22Rv1 (cell line): ENCODE measurements at regions not wholly inside any gene's neighbourhood (a gene's known extent, or its start where the extent isn't known, plus 50 kb on each side); places are given as distances from the start of the nearest gene placed in this dataset.

Experiments
- CTCF ChIP-seq: fragments of 450-650 bp; IDR thresholded peaks from 2 replicates; pipeline ENCODE4 v1.5.1; 2017; ENCODE audit warnings: mild to moderate bottlenecking
- ZFX ChIP-seq: fragments of 450-650 bp; IDR thresholded peaks from 2 replicates; pipeline ENCODE4 v1.6.1; 2017; ENCODE audit warnings: antibody characterized with exemption, borderline replicate concordance

GRCh38 chr16:85170590-85171003 lies 58.3 kb upstream of the CIBAR2 start:
- no peak for TF ChIP-seq CTCF
- TF ChIP-seq ZFX = no peak
